SK-N-SH (cell line): ENCODE measurements at regions not wholly inside any gene's neighbourhood (a gene's known extent, or its start where the extent isn't known, plus 50 kb on each side); places are given as distances from the start of the nearest gene placed in this dataset.

Experiments
- CTCF ChIA-PET: fragments of 300-600, 350-600 bp; formaldehyde crosslinking; extraction: SDS; loops from one replicate; lab custom pipeline; 2021; lab: Yijun Ruan, JAX
- POLR2A ChIA-PET: fragments of 350-600 bp; sonication (Branson Sonifier 250); formaldehyde crosslinking; extraction: SDS; loops from one replicate; lab custom pipeline; 2020; ENCODE audit warnings: antibody characterized with exemption, inconsistent platforms; lab: Yijun Ruan, JAX
- DNase-seq: peaks from one replicate; pipeline ENCODE4 v3.0.0; 2012
- H2AFZ ChIP-seq: fragments of 200-600 bp; sonication (generic); 2 replicates; pipeline ENCODE4 v1.8.1; 2016; ENCODE audit warnings: antibody characterized with exemption, mild to moderate bottlenecking, low read depth
- H3F3A ChIP-seq: fragments of 200-600 bp; sonication (generic); replicated peaks from 2 replicates; pipeline ENCODE3; 2016; ENCODE audit warnings: antibody characterized with exemption, mild to moderate bottlenecking; ENCODE audit not compliant: insufficient read depth
- H3K27ac ChIP-seq, 2 experiments: fragments of 200-500 bp in 1 of 2; fragments of 200-600 bp in 1 of 2; sonication (Bioruptor generic) in 1 of 2; sonication (generic), shearing (Covaris generic) in 1 of 2; 2 replicates each; pipeline versions ENCODE4 v1.5.1 to v1.6.1; 2014 to 2016; ENCODE audit warnings: low read depth in 2 of 2, inconsistent platforms in 1 of 2, low read length in 1 of 2, mild to moderate bottlenecking in 1 of 2, mixed read lengths in 1 of 2
- H3K27me3 ChIP-seq: fragments of 200-600 bp; sonication (generic), shearing (Covaris generic); 2 replicates; pipeline ENCODE4 v1.6.1; 2016; ENCODE audit warnings: mixed run types; ENCODE audit not compliant: insufficient read depth
- H3K36me3 ChIP-seq, 2 experiments: fragments of 200-500 bp in 1 of 2; fragments of 200-600 bp in 1 of 2; sonication (Bioruptor generic) in 1 of 2; sonication (generic) in 1 of 2; replicated peaks in 1 of 2; 2 replicates each; pipeline versions ENCODE3 to v1.5.1; 2014 to 2016; ENCODE audit warnings: low read length in 1 of 2, mild to moderate bottlenecking in 1 of 2; ENCODE audit not compliant: insufficient read depth in 2 of 2, control insufficient read depth in 1 of 2
- H3K4me1 ChIP-seq, 2 experiments: fragments of 200-500 bp in 1 of 2; fragments of 200-600 bp in 1 of 2; sonication (Bioruptor generic) in 1 of 2; sonication (generic), shearing (Covaris generic) in 1 of 2; 2 replicates each; pipeline versions ENCODE4 v1.5.1 to v1.6.1; 2014 to 2016; ENCODE audit warnings: low read depth in 1 of 2, low read length in 1 of 2, mixed run types in 1 of 2; ENCODE audit not compliant: insufficient read depth in 2 of 2, control insufficient read depth in 1 of 2
- H3K4me2 ChIP-seq: fragments of 200-600 bp; sonication (generic), shearing (Covaris generic); 2 replicates; pipeline ENCODE4 v1.6.1; 2017; ENCODE audit warnings: mixed run types
- H3K4me3 ChIP-seq, 2 experiments: fragments of 200-500 bp in 1 of 2; fragments of 200-600 bp in 1 of 2; sonication (Bioruptor generic) in 1 of 2; sonication (generic), shearing (Covaris generic) in 1 of 2; 2 replicates each; pipeline versions ENCODE4 v1.5.1 to v1.8.1; 2014 to 2016; ENCODE audit warnings: low read depth in 2 of 2, inconsistent platforms in 1 of 2, low read length in 1 of 2, mild to moderate bottlenecking in 1 of 2, mixed read lengths in 1 of 2, moderate library complexity in 1 of 2
- H3K79me2 ChIP-seq: fragments of 200-600 bp; sonication (generic); 2 replicates; pipeline ENCODE4 v1.8.1; 2017; ENCODE audit warnings: mild to moderate bottlenecking; ENCODE audit not compliant: insufficient read depth
- H3K9ac ChIP-seq: fragments of 200-600 bp; sonication (generic); 2 replicates; pipeline ENCODE4 v1.6.1; 2017; ENCODE audit warnings: mixed run types
- H3K9me2 ChIP-seq: fragments of 200-600 bp; sonication (generic); 2 replicates; pipeline ENCODE4 v1.6.1; 2017; ENCODE audit warnings: mixed run types
- H3K9me3 ChIP-seq: fragments of 200-600 bp; sonication (generic); 2 replicates; pipeline ENCODE4 v1.6.1; 2017; ENCODE audit warnings: mixed run types, mild to moderate bottlenecking, moderate library complexity
- H4K20me1 ChIP-seq: fragments of 200-600 bp; sonication (generic); 2 replicates; pipeline ENCODE4 v1.6.1; 2017; ENCODE audit warnings: mild to moderate bottlenecking, mixed run types; ENCODE audit not compliant: insufficient read depth
- FOXM1 ChIP-seq: IDR thresholded peaks from 2 replicates; pipeline ENCODE4 v1.4.0; 2012; ENCODE audit warnings: low read depth, mild to moderate bottlenecking
- NFIC ChIP-seq: IDR thresholded peaks from 2 replicates; pipeline ENCODE4 v1.4.0; 2012; ENCODE audit warnings: borderline replicate concordance
- PBX3 ChIP-seq: IDR thresholded peaks from 2 replicates; pipeline ENCODE4; 2012
- REST ChIP-seq: IDR thresholded peaks from 2 replicates; pipeline ENCODE4 v1.6.1; 2012; ENCODE audit warnings: mild to moderate bottlenecking, low read depth, low read length, moderate library complexity
- SIN3A ChIP-seq: IDR thresholded peaks from 2 replicates; pipeline ENCODE4 v1.6.1; 2012; ENCODE audit warnings: low read depth, mild to moderate bottlenecking, low read length, moderate library complexity, borderline replicate concordance
- SMC3 ChIP-seq: IDR thresholded peaks from 2 replicates; pipeline ENCODE4 v1.6.1; 2012; ENCODE audit warnings: low read depth, low read length, improper control_type of control experiment
- TAF1 ChIP-seq: IDR thresholded peaks from 2 replicates; pipeline ENCODE4 v1.6.1; 2012; ENCODE audit warnings: low read depth, mild to moderate bottlenecking, low read length, moderate library complexity, borderline replicate concordance
- WGBS: methylation state at CpG from one replicate; pipeline ENCODE4 v1.1.6; 2017; ENCODE audit warnings: low lambda C conversion rate; 5-methylcytosine and 5-hydroxymethylcytosine counted together
- TF ChIP-seq, protein P1 (sequence below): fragments of 150-350 bp; IDR thresholded peaks from 2 replicates; pipeline ENCODE4 v1.6.1; 2016; ENCODE audit warnings: mild to moderate bottlenecking, low read depth, low read length

DNA sequence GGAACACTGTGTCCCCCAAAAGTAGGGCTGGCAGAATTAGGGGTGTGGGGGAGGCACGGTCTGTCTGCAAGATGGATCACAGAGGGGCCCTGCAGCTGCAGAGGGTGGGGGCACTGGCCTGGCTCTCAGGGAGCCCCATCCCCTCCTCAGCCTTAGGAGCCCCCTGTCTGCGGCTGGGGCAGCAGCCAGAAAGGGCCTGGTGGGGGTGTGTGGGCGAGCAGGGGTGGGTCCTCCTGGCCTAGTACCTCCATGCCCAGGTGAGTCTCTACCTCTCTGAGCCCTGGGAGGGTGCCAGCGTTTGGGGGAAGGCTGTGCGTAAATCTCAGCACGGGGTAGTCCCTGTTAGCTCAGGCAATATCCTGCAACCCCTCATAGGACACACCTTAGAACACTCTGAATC is 280.5 kb upstream of the PPP2R2D start:
- WGBS = 43% methylated on average over 1 of the region's 6 CpGs
- H2AFZ ChIP-seq = no peak overlapping the region
- H3K27me3 ChIP-seq = no peaks in the 10 kb centered on the region
- TF ChIP-seq SIN3A (no peak), REST (no peak)
- POLR2A ChIA-PET = no interaction called here
- no peaks in the 10 kb centered on the region for H3F3A ChIP-seq
- H3K36me3 ChIP-seq = no peaks in the 10 kb centered on the region
- H3K9me3 ChIP-seq = no peaks in the 10 kb centered on the region
- H3K9me2 ChIP-seq = no peaks in the 10 kb centered on the region
- no peaks in the 10 kb centered on the region for H3K4me1 ChIP-seq
- H3K9ac ChIP-seq = no peak overlapping the region
- H3K4me3 ChIP-seq = no peak overlapping the region
- H4K20me1 ChIP-seq = no peaks in the 10 kb centered on the region
- H3K4me2 ChIP-seq = no peak overlapping the region
- H3K27ac ChIP-seq = no peak overlapping the region
- no peaks in the 10 kb centered on the region for H3K79me2 ChIP-seq
- CTCF ChIA-PET = interaction anchor here (0.7 kb wide), 1 partner anchor 265 kb away, joined by 3 read pairs; no protein-coding TSS in a partner anchor
- no peak for DNase-seq

GRCh38 chr10:131620904-131621303 is 279.9 kb upstream of the PPP2R2D start:
- POLR2A ChIA-PET = no interaction called here
- Histone ChIP-seq H3K4me1 (no peaks in the 10 kb centered on the region), H3K4me2 (no peak overlapping the region)

More at GRCh38 chr10:131620904-131621303, 279.9 kb upstream of the PPP2R2D start:
- no peak overlapping the region for H2AFZ ChIP-seq
- H4K20me1 ChIP-seq = no peaks in the 10 kb centered on the region
- H3K9me2 ChIP-seq = no peaks in the 10 kb centered on the region
- no peaks in the 10 kb centered on the region for H3K79me2 ChIP-seq
- no peaks in the 10 kb centered on the region for H3K27me3 ChIP-seq
- no peak overlapping the region for H3K9ac ChIP-seq
- no peaks in the 10 kb centered on the region for H3K36me3 ChIP-seq
- H3K9me3 ChIP-seq = no peaks in the 10 kb centered on the region
- no peak overlapping the region for H3K4me3 ChIP-seq
- WGBS = 67% methylated on average over 7 of the region's 7 CpGs
- no peak for DNase-seq
- CTCF ChIA-PET = no interaction called here
- no peaks in the 10 kb centered on the region for H3F3A ChIP-seq
- no peak overlapping the region for H3K27ac ChIP-seq
- TF ChIP-seq FOXM1 (no peak), SMC3 (no peak), PBX3 (no peak), TAF1 (no peak), NFIC (no peak)
- TF ChIP-seq, protein P1, sequence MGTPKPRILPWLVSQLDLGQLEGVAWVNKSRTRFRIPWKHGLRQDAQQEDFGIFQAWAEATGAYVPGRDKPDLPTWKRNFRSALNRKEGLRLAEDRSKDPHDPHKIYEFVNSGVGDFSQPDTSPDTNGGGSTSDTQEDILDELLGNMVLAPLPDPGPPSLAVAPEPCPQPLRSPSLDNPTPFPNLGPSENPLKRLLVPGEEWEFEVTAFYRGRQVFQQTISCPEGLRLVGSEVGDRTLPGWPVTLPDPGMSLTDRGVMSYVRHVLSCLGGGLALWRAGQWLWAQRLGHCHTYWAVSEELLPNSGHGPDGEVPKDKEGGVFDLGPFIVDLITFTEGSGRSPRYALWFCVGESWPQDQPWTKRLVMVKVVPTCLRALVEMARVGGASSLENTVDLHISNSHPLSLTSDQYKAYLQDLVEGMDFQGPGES = no peak
